ENCODE measurements at regions not wholly inside any gene's neighbourhood (a gene's known extent, or its start where the extent isn't known, plus 50 kb on each side); places are given as distances from the start of the nearest gene placed in this dataset.

- TF ChIP-seq MAX (IDR thresholded peaks at IDR 0.05; ENCODE audit: low read depth, low read length) (no peak), POLR2A (IDR thresholded peaks at IDR 0.05; ENCODE audit: extremely low read depth, insufficient read length) (no peak)
Observed at GRCh38 chr12:127635838-127636237, 631.1 kb upstream of the TMEM132C start.
